ENCODE measurements at regions not wholly inside any gene's neighbourhood (a gene's known extent, or its start where the extent isn't known, plus 50 kb on each side); places are given as distances from the start of the nearest gene placed in this dataset.

DNA sequence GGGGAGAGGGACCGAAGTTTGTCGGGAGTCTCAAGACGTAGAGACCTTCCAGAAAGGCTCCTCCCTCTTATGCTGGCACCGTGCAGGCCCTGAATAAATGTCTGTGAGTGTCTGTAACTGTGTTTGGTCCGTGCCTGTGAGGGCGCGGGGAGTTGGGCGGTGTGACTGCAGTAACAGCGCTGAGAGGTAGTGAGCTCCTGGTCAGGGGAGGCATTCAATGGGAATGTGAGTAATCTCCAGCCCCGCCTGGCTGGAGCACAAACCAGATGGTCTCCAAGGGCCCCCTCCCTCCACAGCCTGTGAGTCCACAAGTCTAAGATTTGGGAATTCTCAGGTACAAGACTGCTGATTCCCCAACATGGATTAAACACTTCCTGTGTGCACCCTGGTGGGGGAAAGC, 100.0 kb downstream of the HMX1 start:
- TF ChIP-seq ELF4 (IDR thresholded peaks at IDR 0.05) = no peak
- TF ChIP-seq FOXM1 (IDR thresholded peaks at IDR 0.05; ENCODE audit: borderline replicate concordance) = no peak
- TF ChIP-seq ZNF384 (IDR thresholded peaks at IDR 0.05) = no peak
- no peak for TF ChIP-seq SP1 (IDR thresholded peaks at IDR 0.05)
- TF ChIP-seq NFRKB (IDR thresholded peaks at IDR 0.05) = no peak
- no peak for TF ChIP-seq ARNT (IDR thresholded peaks at IDR 0.05)
- TF ChIP-seq SUZ12 (IDR thresholded peaks at IDR 0.05) = no peak
- TF ChIP-seq FOXA1 (IDR thresholded peaks at IDR 0.05) = no peak
- no peak for TF ChIP-seq TARDBP (IDR thresholded peaks at IDR 0.05)
- TF ChIP-seq FOXK2 (IDR thresholded peaks at IDR 0.05) = no peak
- TF ChIP-seq BHLHE40 (IDR thresholded peaks at IDR 0.05; ENCODE audit: borderline replicate concordance) = no peak
